ENCODE measurements at regions not wholly inside any gene's neighbourhood (a gene's known extent, or its start where the extent isn't known, plus 50 kb on each side); places are given as distances from the start of the nearest gene placed in this dataset.

GRCh38 chr2:150594299-150594698, 106.8 kb upstream of the RND3 start:
- no peak for TF ChIP-seq CTCF (IDR thresholded peaks at IDR 0.05)
- TF ChIP-seq POLR2A (IDR thresholded peaks at IDR 0.05) = no peak
